Right lung (tissue), 2 donors: ENCODE measurements at regions not wholly inside any gene's neighbourhood (a gene's known extent, or its start where the extent isn't known, plus 50 kb on each side); places are given as distances from the start of the nearest gene placed in this dataset.
A peak's percentile ranks its signal among the peaks of the same experiment; 100 is the strongest.

Experiments used
- DNase-seq, 2 donors: peaks; one replicate each; pipeline ENCODE4 v3.0.0-alpha.2; 2013

- no peak for DNase-seq
Observed at GRCh38 chr2:108145557-108146326, 94.0 kb upstream of the SULT1C3 start.

- no peak for DNase-seq
Observed at GRCh38 chr2:108148555-108148954, 91.2 kb upstream of the SULT1C3 start.

- DNase-seq: peak; percentile 3 to 9
Observed at GRCh38 chr2:108154366-108155061, 85.3 kb upstream of the SULT1C3 start.

- no peak for DNase-seq
Observed at GRCh38 chr2:108161298-108161697, 78.5 kb upstream of the SULT1C3 start.

GRCh38 chr2:108164318-108164717 is 75.5 kb upstream of the SULT1C3 start:
- no peak for DNase-seq

- no peak for DNase-seq
Observed at GRCh38 chr2:108165729-108166128, 74.0 kb upstream of the SULT1C3 start.

GRCh38 chr2:108167699-108168098 is 72.1 kb upstream of the SULT1C3 start:
- no peak for DNase-seq

- no peak for DNase-seq
Observed at GRCh38 chr2:108169982-108170625, 69.7 kb upstream of the SULT1C3 start.

GRCh38 chr2:108171657-108172056 is 68.1 kb upstream of the SULT1C3 start:
- DNase-seq: no peak

GRCh38 chr2:108182489-108182888 is 57.3 kb upstream of the SULT1C3 start:
- no peak for DNase-seq

- DNase-seq: no peak
Observed at GRCh38 chr2:108184419-108184818, 55.3 kb upstream of the SULT1C3 start.

- DNase-seq: no peak
Observed at GRCh38 chr2:108189316-108189715, 50.5 kb upstream of the SULT1C3 start.
